ENCODE measurements at regions not wholly inside any gene's neighbourhood (a gene's known extent, or its start where the extent isn't known, plus 50 kb on each side); places are given as distances from the start of the nearest gene placed in this dataset.
"Not testable (repeated sequence)": the region's sequence is repeated elsewhere in the genome, so short reads cannot be mapped to it uniquely, and the experiment has no call there.

DNA sequence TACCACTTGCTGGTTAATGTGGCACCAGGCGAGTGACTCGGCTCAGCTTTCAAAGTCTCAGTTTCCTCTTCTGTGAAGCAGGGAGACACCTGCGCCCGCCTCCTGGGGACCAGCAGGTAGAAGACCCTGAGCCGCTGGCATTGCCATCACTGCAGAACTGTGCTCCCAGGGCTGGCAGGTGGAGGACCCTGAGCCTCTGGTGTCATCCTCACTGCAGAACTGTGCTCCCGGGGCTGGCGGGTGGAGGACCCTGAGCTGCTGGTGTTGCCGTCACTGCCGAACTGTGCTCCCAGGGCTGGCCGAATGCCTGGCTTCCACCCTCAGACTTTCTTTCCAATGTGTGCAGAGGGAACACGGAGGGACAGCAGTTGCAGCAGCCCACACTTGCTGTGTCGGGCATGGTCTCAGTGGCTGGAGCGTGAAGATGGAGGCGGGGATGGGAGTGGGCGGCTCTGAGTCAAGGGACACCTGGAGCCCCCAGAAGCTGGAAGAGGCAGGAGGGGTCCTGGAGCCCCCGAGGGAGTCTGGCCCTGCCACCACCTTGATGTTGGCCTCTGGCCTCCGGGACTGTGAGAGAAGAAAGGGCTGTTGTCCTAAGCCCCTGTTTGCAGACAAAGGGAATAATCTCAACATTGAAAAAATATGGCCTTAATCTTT, 75.8 kb upstream of the METTL9 start (continued):
- TF ChIP-seq, protein P1, sequence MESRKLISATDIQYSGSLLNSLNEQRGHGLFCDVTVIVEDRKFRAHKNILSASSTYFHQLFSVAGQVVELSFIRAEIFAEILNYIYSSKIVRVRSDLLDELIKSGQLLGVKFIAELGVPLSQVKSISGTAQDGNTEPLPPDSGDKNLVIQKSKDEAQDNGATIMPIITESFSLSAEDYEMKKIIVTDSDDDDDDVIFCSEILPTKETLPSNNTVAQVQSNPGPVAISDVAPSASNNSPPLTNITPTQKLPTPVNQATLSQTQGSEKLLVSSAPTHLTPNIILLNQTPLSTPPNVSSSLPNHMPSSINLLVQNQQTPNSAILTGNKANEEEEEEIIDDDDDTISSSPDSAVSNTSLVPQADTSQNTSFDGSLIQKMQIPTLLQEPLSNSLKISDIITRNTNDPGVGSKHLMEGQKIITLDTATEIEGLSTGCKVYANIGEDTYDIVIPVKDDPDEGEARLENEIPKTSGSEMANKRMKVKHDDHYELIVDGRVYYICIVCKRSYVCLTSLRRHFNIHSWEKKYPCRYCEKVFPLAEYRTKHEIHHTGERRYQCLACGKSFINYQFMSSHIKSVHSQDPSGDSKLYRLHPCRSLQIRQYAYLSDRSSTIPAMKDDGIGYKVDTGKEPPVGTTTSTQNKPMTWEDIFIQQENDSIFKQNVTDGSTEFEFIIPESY (IDR thresholded peaks at IDR 0.05; ENCODE audit: borderline replicate concordance, low read depth) = no peak
- TF ChIP-seq, protein P2, sequence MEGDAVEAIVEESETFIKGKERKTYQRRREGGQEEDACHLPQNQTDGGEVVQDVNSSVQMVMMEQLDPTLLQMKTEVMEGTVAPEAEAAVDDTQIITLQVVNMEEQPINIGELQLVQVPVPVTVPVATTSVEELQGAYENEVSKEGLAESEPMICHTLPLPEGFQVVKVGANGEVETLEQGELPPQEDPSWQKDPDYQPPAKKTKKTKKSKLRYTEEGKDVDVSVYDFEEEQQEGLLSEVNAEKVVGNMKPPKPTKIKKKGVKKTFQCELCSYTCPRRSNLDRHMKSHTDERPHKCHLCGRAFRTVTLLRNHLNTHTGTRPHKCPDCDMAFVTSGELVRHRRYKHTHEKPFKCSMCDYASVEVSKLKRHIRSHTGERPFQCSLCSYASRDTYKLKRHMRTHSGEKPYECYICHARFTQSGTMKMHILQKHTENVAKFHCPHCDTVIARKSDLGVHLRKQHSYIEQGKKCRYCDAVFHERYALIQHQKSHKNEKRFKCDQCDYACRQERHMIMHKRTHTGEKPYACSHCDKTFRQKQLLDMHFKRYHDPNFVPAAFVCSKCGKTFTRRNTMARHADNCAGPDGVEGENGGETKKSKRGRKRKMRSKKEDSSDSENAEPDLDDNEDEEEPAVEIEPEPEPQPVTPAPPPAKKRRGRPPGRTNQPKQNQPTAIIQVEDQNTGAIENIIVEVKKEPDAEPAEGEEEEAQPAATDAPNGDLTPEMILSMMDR (IDR thresholded peaks at IDR 0.05) = no peak
- TF ChIP-seq, protein P3, sequence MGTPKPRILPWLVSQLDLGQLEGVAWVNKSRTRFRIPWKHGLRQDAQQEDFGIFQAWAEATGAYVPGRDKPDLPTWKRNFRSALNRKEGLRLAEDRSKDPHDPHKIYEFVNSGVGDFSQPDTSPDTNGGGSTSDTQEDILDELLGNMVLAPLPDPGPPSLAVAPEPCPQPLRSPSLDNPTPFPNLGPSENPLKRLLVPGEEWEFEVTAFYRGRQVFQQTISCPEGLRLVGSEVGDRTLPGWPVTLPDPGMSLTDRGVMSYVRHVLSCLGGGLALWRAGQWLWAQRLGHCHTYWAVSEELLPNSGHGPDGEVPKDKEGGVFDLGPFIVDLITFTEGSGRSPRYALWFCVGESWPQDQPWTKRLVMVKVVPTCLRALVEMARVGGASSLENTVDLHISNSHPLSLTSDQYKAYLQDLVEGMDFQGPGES (IDR thresholded peaks at IDR 0.05; ENCODE audit: low read depth, low read length) = no peak
- no peak for TF ChIP-seq SIN3A (IDR thresholded peaks at IDR 0.05; ENCODE audit: borderline replicate concordance, low read depth, low read length)
- TF ChIP-seq FOXJ3 (CRISPR knock-in tag; IDR thresholded peaks at IDR 0.05) = no peak
- TF ChIP-seq TEAD4 (IDR thresholded peaks at IDR 0.05; ENCODE audit: borderline replicate concordance, insufficient read depth) = no peak

DNA sequence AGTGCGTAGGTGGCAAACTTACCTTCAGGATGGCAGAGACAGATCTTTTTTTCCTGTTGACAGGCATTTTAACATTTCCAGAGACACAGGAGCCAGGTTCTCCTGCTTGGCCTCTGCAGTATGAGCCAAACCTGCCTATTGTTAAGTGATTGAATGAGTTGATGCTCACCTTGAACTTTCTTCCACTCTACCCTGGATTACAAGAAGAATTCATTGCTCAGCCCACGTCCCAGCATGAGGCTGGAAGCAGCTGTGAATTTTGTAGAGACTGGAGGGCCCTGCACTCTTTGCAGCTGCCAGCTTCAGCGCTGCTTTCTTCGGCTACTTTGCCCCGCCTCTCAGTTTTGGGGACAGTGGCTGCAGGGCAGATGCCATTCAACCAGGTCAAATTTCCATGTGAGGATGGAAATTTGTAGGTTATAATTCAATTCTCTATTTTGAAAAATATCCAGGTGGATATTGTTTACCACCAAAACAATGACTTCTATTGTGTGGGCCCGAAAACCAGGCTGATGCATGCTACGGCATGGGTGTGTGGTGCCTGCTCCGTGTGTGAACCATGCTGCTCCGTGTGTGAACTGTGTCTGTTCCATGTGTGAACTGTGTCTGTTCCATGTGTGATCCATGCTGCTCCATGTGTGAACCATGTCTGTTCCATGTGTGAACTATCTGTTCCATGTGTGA, 75.2 kb upstream of the METTL9 start:
- TF ChIP-seq RCOR1 (IDR thresholded peaks at IDR 0.05; ENCODE audit: low read length) (no peak), FOSL2 (IDR thresholded peaks at IDR 0.05; ENCODE audit: borderline replicate concordance, low read depth) (no peak)
- H3K36me3 ChIP-seq (replicated peaks in 1 of 2; ENCODE audit: control insufficient read depth in 1 of 2, insufficient read depth in 2 of 2, low read length in 1 of 2) = no peaks in the 10 kb centered on the region
- no peak overlapping the region for H3K9ac ChIP-seq
- H4K20me1 ChIP-seq (ENCODE audit: insufficient read depth) = peaks cover 4% of the 10 kb centered on the region; the same call in 1 of the 2 replicates
- no peak for DNase-seq
- no peak overlapping the region for H3K4me2 ChIP-seq
- H3K4me3 ChIP-seq (ENCODE audit: low read depth in 2 of 2, low read length in 1 of 2) = no peak overlapping the region
- peaks cover 11 to 14% of the 10 kb centered on the region in 2 experiments; a peak in 3 of 4 replicates for H3K4me1 ChIP-seq (ENCODE audit: control insufficient read depth in 1 of 2, insufficient read depth in 2 of 2, low read depth in 1 of 2, low read length in 1 of 2)
- no peaks in the 10 kb centered on the region for H3K9me2 ChIP-seq
- ChIA-PET POLR2A (no interaction called here), CTCF (no interaction called here)
- no peak overlapping the region for H2AFZ ChIP-seq (ENCODE audit: low read depth)
- peaks cover 12% of the 10 kb centered on the region for H3F3A ChIP-seq (replicated peaks; ENCODE audit: insufficient read depth)
- H3K27ac ChIP-seq (ENCODE audit: low read depth in 2 of 2, low read length in 1 of 2) = no peak overlapping the region
- H3K27me3 ChIP-seq (ENCODE audit: insufficient read depth) = no peaks in the 10 kb centered on the region
- peaks cover 8% of the 10 kb centered on the region for H3K79me2 ChIP-seq (ENCODE audit: insufficient read depth)
- H3K9me3 ChIP-seq = no peaks in the 10 kb centered on the region
- 90% methylated on average over 9 of the region's 9 CpGs for WGBS (ENCODE audit: low lambda C conversion rate)

DNA sequence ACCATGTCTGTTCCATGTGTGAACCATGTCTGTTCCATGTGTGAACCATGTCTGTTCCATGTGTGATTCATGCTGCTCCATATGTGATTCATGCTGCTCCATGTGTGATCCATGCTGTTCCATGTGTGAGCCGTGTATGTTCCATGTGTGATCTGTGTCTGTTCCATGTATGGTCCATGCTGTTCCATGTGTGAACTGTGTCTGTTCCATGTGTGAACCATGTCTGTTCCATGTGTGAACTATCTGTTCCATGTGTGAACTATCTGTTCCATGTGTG, 74.7 kb upstream of the METTL9 start:
- H3K4me2 ChIP-seq; H4K20me1 ChIP-seq (ENCODE audit: insufficient read depth); H3K36me3 ChIP-seq (replicated peaks in 1 of 2; ENCODE audit: control insufficient read depth in 1 of 2, insufficient read depth in 2 of 2, low read length in 1 of 2); DNase-seq; H2AFZ ChIP-seq (ENCODE audit: low read depth); H3K9me3 ChIP-seq; H3K9me2 ChIP-seq; H3K27ac ChIP-seq (ENCODE audit: low read depth in 2 of 2, low read length in 1 of 2); H3K79me2 ChIP-seq (ENCODE audit: insufficient read depth); H3K4me3 ChIP-seq (ENCODE audit: low read depth in 2 of 2, low read length in 1 of 2); H3K27me3 ChIP-seq (ENCODE audit: insufficient read depth); H3K9ac ChIP-seq; POLR2A ChIA-PET: not testable (repeated sequence)
- Histone ChIP-seq H3K4me1 (ENCODE audit: control insufficient read depth in 1 of 2, insufficient read depth in 2 of 2, low read depth in 1 of 2, low read length in 1 of 2) (peaks cover 11 to 14% of the 10 kb centered on the region in 2 experiments; a peak in 3 of 4 replicates), H3F3A (replicated peaks; ENCODE audit: insufficient read depth) (peaks cover 12% of the 10 kb centered on the region)
- 96% methylated on average over 1 of the region's 1 CpG for WGBS (ENCODE audit: low lambda C conversion rate)
- CTCF ChIA-PET = interaction anchor here (0.6 kb wide), 1 partner anchor 32 kb away, joined by 3 read pairs; no protein-coding TSS in a partner anchor

DNA sequence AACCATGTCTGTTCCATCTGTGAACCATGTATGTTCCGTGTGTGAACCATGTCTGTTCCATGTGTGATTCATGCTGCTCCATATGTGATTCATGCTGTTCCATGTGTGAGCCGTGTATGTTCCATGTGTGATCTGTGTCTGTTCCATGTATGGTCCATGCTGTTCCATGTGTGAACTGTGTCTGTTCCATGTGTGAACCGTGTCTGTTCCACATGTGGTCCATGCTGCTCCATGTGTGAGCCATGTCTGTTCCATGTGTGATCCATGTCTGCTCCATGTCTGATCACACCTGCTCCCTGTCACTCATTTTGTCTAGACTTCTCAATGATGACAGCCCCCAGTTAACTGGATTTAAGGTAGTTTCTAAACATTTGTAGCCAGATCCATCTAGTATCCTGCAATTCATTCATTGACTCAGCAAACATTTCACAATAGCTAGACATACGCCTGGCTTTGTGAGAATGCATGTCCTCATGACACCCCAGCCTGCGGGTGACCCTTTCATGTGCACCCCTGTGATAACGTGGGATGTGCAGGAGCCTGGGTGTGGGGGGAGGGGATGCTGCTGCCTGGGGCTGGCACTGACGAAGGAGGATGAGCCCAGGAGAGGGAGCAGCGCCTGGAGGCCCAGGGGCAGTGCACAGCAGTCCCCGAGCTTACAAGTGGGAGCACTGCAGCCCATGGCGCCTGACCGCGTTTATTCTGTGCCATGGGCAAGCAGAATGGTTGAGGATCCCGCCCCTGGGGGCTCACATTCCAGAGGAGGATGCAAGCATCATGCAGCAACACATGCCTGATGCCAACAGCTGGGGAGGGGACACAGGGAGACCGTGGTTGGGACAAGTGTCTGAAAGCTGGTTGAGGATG, 74.1 kb upstream of the METTL9 start:
- CTCF ChIA-PET = interaction anchor here (0.6 to 1.8 kb wide), 4 partner anchors 15 to 130 kb away, joined by 3 to 4 read pairs (median 3); no protein-coding TSS in a partner anchor
- DNase-seq = peak; percentile 41
- POLR2A ChIA-PET = not testable (repeated sequence)

More for the DNA sequence above, 74.1 kb upstream of the METTL9 start:
- Histone ChIP-seq H3K4me1 (ENCODE audit: control insufficient read depth in 1 of 2, insufficient read depth in 2 of 2, low read depth in 1 of 2, low read length in 1 of 2) (peaks cover 11 to 14% of the 10 kb centered on the region in 2 experiments; a peak in 3 of 4 replicates), H3F3A (replicated peaks; ENCODE audit: insufficient read depth) (peaks cover 12% of the 10 kb centered on the region)
- not testable (repeated sequence) for H3K79me2 ChIP-seq (ENCODE audit: insufficient read depth); H3K27me3 ChIP-seq (ENCODE audit: insufficient read depth); H3K9ac ChIP-seq; H2AFZ ChIP-seq (ENCODE audit: low read depth); H3K4me2 ChIP-seq; H4K20me1 ChIP-seq (ENCODE audit: insufficient read depth); H3K4me3 ChIP-seq (ENCODE audit: low read depth in 2 of 2, low read length in 1 of 2); H3K27ac ChIP-seq (ENCODE audit: low read depth in 2 of 2, low read length in 1 of 2); H3K9me2 ChIP-seq; H3K36me3 ChIP-seq (replicated peaks in 1 of 2; ENCODE audit: control insufficient read depth in 1 of 2, insufficient read depth in 2 of 2, low read length in 1 of 2); H3K9me3 ChIP-seq
- 76% methylated on average over 14 of the region's 14 CpGs for WGBS (ENCODE audit: low lambda C conversion rate)

Measured in SK-N-SH (cell line).